ENCODE measurements at regions not wholly inside any gene's neighbourhood (a gene's known extent, or its start where the extent isn't known, plus 50 kb on each side); places are given as distances from the start of the nearest gene placed in this dataset.

- DNase-seq (ENCODE audit: low read depth) = no peak
These were observed 161.9 kb upstream of the SPAG17 start for GRCh38 chr1:118346936-118347335.

GRCh38 chr1:118340928-118341910 lies 156.2 kb upstream of the SPAG17 start:
- no peak for DNase-seq (ENCODE audit: low read depth)

- peak; percentile 35 for DNase-seq (ENCODE audit: low read depth)
These were observed 154.5 kb upstream of the SPAG17 start for GRCh38 chr1:118339400-118340124.

GRCh38 chr1:118338936-118339335 lies 153.9 kb upstream of the SPAG17 start:
- no peak for DNase-seq (ENCODE audit: low read depth)

GRCh38 chr1:118337346-118337745 lies 152.3 kb upstream of the SPAG17 start:
- DNase-seq (ENCODE audit: low read depth) = no peak

GRCh38 chr1:118335331-118335732 lies 150.3 kb upstream of the SPAG17 start:
- DNase-seq (ENCODE audit: low read depth) = peak; percentile 47

- DNase-seq (ENCODE audit: low read depth) = no peak
These were observed 149.5 kb upstream of the SPAG17 start for GRCh38 chr1:118334506-118334905.

GRCh38 chr1:118333601-118334210 lies 148.7 kb upstream of the SPAG17 start:
- DNase-seq (ENCODE audit: low read depth) = no peak

- no peak for DNase-seq (ENCODE audit: low read depth)
These were observed 142.1 kb upstream of the SPAG17 start for GRCh38 chr1:118326960-118327629.

- no peak for DNase-seq (ENCODE audit: low read depth)
These were observed 140.7 kb upstream of the SPAG17 start for GRCh38 chr1:118325550-118326225.

- DNase-seq (ENCODE audit: low read depth) = no peak
These were observed 138.2 kb upstream of the SPAG17 start for GRCh38 chr1:118323246-118323645.

GRCh38 chr1:118322331-118322730 lies 137.3 kb upstream of the SPAG17 start:
- no peak for DNase-seq (ENCODE audit: low read depth)

- DNase-seq (ENCODE audit: low read depth) = no peak
These were observed 136.8 kb upstream of the SPAG17 start for GRCh38 chr1:118321840-118322239.

- DNase-seq (ENCODE audit: low read depth) = no peak
These were observed 133.0 kb upstream of the SPAG17 start for GRCh38 chr1:118317842-118318614.

GRCh38 chr1:118306851-118307250 lies 121.8 kb upstream of the SPAG17 start:
- DNase-seq (ENCODE audit: low read depth) = no peak

GRCh38 chr1:118304722-118305359 lies 119.8 kb upstream of the SPAG17 start:
- peak; percentile 17 for DNase-seq (ENCODE audit: low read depth)

GRCh38 chr1:118303534-118303933 lies 118.5 kb upstream of the SPAG17 start:
- DNase-seq (ENCODE audit: low read depth) = no peak

GRCh38 chr1:118303064-118303463 lies 118.0 kb upstream of the SPAG17 start:
- DNase-seq (ENCODE audit: low read depth) = no peak

GRCh38 chr1:118302145-118302544 lies 117.1 kb upstream of the SPAG17 start:
- no peak for DNase-seq (ENCODE audit: low read depth)

GRCh38 chr1:118300808-118301207 lies 115.8 kb upstream of the SPAG17 start:
- no peak for DNase-seq (ENCODE audit: low read depth)

Measured in ELR (cell line).